Ramos (cell line): ENCODE measurements at regions not wholly inside any gene's neighbourhood (a gene's known extent, or its start where the extent isn't known, plus 50 kb on each side); places are given as distances from the start of the nearest gene placed in this dataset.
"Not testable (repeated sequence)": the region's sequence is repeated elsewhere in the genome, so short reads cannot be mapped to it uniquely, and the experiment has no call there.

Experiments used
- in situ Hi-C: fragments of 300-500 bp; cut with MboI; formaldehyde crosslinking; loops from one replicate; pipeline ENCODE4 v1.14.3; 2022; ENCODE audit warnings: low sequenced_read_pairs; ENCODE audit not compliant: unreplicated experiment

GRCh38 chr12:127473766-127474165 is 793.2 kb upstream of the TMEM132C start:
- in situ Hi-C loops = no loop called here

DNA sequence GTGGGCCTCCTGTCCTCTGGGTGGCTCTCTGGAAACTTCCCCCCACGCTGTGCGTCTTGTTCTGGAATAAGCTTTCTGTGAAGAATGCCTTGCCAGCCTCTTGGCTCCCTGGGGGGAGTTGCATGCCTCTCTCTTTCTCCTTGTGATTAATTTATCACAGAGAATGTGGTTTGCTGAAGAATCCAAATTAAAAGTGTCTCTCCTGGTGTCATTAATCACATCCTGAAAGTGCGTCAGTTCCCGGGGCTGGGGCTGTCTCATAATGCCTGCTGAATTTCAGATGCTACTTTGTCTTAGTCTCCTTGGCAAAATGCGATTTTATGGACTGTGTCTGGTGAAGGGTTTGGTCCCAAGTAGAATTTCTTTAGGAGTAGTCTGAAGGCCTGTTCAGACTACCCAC is 787.7 kb upstream of the TMEM132C start:
- in situ Hi-C loops = no loop called here

DNA sequence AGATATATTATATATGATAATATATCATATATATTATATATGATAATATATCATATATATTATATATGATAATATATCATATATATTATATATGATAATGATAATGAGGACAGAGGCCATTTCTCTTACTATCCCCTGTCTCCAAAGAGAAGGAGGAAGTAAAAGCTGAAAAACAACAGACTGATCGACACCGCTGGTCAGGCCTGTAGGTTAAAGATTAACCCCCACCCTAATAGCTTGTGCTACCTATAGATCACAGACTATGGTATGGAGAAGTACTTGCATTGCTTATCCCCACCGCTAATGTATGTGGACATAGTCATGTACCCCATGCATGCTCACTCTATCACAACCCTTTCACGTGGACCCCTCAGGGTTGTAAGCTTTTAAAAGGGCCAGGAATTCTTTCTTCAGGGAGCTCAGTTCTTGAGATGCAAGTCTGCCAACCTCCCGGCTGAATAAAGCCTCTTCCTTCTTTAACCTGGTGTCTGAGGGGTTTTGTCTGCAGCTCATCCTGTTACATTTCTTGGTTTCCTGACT is 786.1 kb upstream of the TMEM132C start:
- in situ Hi-C loops = no loop called here

DNA sequence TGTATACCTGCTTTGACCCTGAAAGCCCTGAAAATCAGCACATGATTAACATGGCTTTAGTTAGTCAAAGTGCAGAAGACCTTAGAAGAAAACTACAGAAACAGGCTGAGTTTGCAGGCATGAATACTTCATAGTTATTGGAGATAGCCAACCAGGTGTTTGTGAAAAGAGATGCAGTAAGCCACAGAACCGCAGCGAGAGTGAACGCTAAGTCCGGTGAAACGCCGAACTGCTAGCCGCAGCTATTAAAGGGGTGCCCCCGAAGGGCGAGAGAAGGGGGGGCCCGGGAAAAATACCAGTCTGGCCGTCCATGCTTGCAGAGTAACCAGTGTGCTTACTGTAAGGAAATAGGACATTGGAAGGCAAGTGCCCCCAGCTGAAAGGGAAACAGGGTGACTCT is 784.0 kb upstream of the TMEM132C start:
- in situ Hi-C loops = no loop called here

DNA sequence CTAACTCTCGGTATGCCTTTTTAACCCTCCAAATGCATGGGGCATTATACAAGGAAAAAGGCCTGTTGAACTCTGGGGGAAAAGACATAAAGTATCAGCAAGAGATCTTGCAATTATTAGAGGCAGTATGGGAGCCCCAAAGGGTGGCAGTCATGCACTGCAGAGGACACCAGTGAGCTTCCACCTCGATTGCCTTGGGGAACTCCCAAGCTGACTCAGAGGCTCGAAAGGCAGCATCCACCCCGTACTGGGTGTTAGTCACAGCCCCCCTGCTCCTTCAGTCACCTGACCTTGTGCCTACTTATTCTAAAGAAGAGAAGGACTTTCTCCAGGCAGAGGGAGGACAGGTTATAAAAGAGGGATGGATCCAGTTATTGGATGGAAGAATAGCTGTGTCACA is 781.4 kb upstream of the TMEM132C start:
- in situ Hi-C loops = no loop called here

DNA sequence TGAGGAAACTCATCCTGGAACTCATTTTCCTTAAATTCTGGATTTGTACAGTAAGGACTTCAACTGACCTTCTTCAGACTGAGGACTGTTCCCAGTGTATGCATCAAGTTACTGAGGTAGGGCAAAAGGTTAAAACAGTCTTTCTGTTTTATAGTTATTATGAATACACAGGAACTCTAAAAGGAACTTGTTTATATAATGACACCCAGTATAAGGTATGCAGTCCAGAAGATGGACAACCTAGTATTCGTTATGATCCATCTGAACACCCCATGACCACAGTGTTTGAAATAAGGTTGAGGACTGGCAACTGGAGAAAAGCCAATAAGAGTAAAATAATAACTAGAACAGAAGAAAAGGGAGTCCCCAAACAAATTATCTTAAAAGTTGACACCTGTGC is 779.9 kb upstream of the TMEM132C start:
- in situ Hi-C loops = no loop called here

DNA sequence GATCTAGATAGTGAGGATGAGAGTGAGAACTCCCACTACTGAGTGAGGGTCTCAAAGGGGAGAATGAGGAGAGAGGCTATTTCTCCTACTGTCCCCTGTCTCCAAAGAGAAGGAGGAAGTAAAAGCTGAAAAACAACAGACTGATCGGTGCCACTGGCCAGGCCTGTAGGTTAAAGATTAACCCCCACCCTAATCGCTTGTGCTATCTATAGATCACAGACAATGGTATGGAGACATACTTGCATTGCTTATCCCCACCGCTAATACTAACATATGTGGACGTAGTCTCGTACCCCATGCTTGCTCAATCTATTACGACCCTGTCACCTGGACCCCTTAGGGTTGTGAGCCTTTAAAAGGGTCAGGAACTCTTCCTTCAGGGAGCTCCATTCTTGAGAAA is 777.9 kb upstream of the TMEM132C start:
- in situ Hi-C loops = no loop called here

DNA sequence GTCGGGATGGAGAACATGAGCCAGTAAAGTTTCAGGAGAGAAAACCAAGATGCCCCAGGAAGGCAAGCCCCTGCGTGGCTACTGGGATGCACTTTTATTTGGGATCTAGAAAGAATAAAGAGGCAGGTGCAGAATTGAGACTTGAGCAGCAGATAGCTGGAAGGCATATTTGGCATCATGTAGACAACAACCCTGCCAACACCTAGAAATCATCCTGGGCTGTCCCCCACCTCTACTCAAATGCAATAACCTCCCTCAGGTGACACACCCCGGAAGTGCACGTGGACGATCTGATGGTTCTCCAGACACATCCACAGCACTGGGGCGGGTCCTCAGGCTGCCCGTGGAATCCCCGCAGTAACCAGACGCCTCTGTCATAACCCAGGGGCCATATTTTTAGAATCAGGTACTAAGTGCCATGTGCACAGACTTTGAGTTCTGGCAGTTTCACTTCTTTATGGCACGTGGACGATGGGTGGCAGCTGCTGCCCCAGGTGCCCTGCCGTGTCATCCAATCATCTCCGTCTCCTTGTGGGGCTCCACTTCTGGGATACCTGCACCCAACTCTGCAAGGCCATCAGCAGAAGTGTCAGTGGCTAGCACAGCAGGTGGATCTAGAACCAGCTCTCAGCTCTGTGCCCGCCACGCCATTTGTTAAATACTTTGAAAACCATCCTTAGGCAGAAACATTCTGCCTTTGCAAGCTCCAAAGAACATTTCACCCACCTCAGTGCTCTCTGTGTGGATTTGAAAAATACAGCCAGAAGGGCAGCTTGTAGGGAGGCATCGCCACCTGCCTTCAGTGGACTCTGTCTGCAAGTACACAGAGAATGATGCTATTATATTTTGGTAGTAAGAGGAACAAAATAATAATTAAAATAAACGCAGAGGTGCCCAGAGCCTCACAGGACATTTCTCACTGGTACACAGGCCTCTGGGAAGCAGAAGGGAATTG is 771.7 kb upstream of the TMEM132C start:
- in situ Hi-C loops = no loop called here

DNA sequence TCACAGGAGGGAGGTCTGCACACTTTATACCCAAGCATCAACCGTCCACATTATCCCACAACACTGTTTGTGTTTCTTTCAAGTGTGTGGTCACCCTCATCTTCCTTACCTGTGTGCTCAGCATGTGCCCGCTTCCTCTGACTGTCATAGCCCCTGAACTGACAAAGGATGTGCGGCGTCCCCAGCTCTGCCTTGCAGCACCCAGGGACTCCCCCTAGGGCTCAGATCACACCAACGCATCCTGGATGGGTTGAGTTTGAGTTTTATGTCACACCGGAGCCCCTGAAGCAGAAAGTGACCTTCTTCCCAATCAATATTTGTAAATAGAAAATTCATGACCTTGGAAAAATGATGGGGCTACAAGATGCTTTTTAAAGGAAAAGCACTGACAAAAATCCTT is 770.7 kb upstream of the TMEM132C start:
- in situ Hi-C loops = no loop called here

DNA sequence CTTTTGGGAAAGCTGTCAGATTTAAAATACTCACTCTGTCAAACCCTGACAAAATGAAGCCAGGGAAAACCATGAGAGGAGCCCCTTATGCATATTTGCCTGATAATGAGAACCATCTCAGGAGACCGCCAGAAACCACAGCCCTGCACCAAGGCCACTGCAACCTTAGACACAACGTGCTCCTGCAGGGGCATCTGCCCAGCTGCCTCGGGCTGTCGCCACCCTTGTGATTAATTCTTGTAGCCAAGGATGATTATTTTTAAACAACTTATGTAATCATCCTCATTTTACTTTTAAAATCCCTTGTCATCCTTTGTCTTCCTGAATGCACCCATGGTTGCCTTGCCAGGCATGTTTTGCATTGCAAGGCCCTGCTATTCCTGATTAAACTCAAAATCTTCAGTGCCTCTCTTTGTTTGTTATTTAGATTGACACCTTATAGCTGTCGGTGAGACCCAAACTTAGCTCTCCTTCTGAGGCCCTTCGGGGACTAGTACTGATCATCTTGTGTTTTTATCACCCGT is 766.4 kb upstream of the TMEM132C start:
- in situ Hi-C loops = no loop called here

GRCh38 chr12:127501916-127502315 is 765.1 kb upstream of the TMEM132C start:
- in situ Hi-C loops = no loop called here

- in situ Hi-C loops = no loop called here
Measured at GRCh38 chr12:127503246-127503645, 763.7 kb upstream of the TMEM132C start.

DNA sequence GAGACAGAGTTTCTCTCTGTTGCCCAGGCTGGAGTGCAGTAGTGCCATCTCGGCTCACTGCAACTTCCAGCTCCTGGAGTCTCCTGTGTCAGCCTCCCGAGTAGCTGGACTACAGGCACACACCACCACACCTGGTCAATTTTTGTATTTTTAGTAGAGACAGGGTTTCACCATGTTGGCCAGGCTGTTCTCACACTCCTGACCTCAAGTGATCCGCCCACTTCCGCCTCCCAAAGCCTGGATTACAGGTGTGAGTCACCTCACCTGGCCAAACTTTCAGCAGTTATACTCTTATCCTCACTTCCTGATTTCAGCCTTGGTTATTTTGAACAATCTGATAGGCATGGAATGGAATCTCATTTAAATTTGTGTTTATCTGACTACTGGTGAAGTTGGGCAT is 763.0 kb upstream of the TMEM132C start:
- in situ Hi-C loops = not testable (repeated sequence)

DNA sequence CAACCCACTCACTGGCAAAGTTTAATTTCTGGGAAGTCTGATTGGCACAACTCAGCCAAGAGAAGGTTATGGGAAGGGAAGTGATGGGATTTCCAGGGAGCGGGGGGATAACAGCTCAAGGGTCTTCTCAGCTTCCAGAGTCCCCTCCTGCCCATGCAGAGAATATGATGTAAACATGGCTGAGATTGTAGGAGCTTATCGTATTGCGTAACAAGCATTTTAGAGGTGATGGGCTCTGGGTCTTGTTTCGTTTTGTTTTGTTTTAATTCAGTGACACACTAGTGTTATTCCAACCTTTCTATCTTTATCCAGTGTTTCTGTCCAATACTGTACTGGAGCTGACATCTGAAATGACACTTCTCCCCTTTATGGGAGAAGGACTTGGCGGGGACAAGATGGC is 762.1 kb upstream of the TMEM132C start:
- in situ Hi-C loops = no loop called here

GRCh38 chr12:127507341-127507740 is 759.6 kb upstream of the TMEM132C start:
- in situ Hi-C loops = no loop called here

DNA sequence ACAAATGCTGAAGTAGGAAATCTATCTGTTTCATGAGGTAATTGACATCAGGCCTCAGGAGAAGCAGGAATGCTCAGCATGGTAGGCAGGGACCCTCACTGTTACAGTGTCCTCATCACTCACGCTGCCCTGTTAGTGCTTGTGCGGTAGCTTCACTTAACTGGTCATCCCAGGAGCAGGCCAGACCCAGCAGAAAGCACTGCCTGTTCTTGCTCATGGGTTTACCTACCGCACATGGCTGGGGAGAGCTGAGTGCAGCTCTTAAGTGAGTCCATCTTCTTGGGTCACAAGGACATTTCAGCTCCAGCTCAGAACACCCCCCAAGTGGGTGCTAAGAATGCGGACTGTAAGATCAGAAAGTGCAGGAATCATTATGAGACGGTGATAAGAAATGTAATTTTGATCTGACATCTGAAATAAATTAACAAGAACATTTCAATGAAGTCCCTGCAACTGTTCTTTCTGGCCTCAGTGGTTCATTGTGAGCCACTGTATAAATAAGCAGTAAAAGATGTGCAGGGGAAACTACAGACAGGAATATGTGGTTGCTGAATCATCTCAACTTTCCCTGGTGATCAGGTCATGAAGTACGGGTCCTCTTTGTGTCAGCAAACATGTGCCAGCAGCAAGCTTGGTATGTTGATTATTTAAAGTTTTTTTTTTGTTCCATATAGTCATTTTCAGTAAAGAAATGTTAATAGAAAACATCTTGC is 757.7 kb upstream of the TMEM132C start:
- in situ Hi-C loops = no loop called here

DNA sequence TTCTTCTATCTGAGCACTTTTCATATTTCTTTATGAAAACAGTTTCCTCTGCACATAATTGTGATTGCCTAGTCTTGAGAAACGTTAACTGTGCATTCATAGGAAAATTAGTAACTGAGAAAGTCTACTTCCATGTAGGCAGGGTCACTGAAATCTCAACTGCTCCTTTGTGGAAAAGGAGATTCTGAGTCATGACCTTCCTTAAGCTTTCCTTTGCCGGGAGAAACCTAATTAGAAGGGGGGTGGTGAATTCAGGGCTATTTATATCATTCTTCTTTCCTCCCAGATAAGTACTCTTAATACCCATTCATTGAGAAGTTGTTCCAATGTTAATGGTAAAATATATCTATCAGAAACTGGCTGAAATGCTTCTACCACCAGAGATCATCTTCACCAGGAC is 751.0 kb upstream of the TMEM132C start:
- in situ Hi-C loops = no loop called here

DNA sequence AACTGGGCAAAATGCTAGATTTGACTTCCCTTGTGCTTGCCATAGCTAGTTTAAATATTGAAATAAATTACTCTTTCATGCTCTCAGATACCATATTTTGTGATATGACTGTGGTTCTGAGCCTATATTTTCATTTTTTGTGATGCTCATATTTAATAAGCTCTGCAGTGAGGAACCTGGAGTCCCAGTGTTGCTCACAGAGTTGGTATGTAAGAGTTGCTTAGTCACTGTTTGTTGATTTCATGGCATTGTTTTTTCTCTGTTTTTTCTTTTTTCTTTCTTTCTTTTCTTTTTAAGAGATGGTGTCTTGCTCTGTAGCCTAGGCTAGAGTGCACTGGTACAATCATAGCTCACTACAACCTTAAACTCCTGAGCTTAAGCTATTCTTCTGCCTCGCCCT is 750.5 kb upstream of the TMEM132C start:
- in situ Hi-C loops = no loop called here

- in situ Hi-C loops = no loop called here
Measured at GRCh38 chr12:127519779-127520178, 747.2 kb upstream of the TMEM132C start.

DNA sequence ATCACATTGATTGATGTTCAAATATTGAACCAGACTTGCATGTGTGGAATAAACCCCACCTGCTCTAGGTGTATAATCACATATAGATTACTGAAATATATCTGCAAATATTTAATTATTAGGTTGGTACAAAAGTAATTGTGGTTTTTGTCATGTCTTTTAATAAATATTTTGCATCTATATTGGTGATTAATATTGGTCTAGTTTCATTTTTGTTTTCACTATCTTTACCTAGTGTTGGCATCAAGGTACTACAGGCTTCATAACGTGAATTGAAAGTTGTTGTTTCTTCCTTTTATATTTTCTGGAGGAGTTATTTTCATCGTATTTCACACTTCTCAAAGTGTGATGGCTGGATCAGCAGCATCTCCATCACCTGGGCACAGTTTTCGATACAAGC is 740.0 kb upstream of the TMEM132C start:
- in situ Hi-C loops = no loop called here

DNA sequence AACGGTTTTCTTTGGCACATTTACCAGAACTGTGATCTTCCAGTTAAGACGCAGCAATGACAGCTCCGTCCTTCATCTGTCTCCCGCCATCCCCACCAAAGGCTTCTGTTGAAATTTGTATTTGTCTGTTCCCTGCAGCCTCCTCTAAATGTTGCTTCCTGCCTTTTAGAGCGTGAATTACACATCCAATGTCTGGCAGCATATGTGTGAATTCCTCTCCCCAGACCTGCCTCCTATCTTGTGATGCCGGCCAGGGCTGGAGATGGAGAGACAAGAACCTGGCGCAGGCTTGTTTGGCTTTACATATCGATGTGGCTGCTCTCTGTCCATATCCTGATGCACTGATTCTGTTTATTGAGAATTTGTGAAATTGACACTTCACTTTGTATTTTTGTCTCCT is 738.4 kb upstream of the TMEM132C start:
- in situ Hi-C loops = no loop called here
